Astrocyte (in vitro differentiated cells and primary cell): ENCODE measurements at regions not wholly inside any gene's neighbourhood (a gene's known extent, or its start where the extent isn't known, plus 50 kb on each side); places are given as distances from the start of the nearest gene placed in this dataset.

ENCODE experiments used
- DNase-seq: peaks from one replicate; pipeline ENCODE4 v3.0.0-alpha.2; 2010; ENCODE audit warnings: low read depth
- FAIRE-seq: peaks from 2 replicates; lab custom pipeline; 2011; peaks lifted over from hg19 to GRCh38; lab: Jason Lieb, UNC
- H2AFZ ChIP-seq: 2 replicates; pipeline ENCODE4 v1.6.0; 2012; ENCODE audit warnings: low read depth, low read length, inconsistent platforms
- H3K27ac ChIP-seq: 2 replicates; pipeline ENCODE4 v1.5.1; 2011; ENCODE audit warnings: low read depth, low read length, inconsistent platforms
- H3K27me3 ChIP-seq: 2 replicates; pipeline ENCODE4 v1.6.0; 2011; ENCODE audit warnings: low read length, inconsistent platforms; ENCODE audit not compliant: insufficient read depth
- H3K36me3 ChIP-seq: 2 replicates; pipeline ENCODE4 v1.5.1; 2011; ENCODE audit warnings: low read length, inconsistent platforms; ENCODE audit not compliant: insufficient read depth
- H3K4me1 ChIP-seq: 2 replicates; pipeline ENCODE4 v1.5.1; 2011; ENCODE audit warnings: low read length, inconsistent platforms; ENCODE audit not compliant: insufficient read depth
- H3K4me2 ChIP-seq: 2 replicates; pipeline ENCODE4 v1.6.0; 2012; ENCODE audit warnings: low read length, inconsistent platforms
- H3K4me3 ChIP-seq: 2 replicates; pipeline ENCODE4 v1.5.1; 2011; ENCODE audit warnings: low read depth, mild to moderate bottlenecking, low read length, inconsistent platforms; ENCODE audit not compliant: insufficient read depth
- H3K79me2 ChIP-seq: 2 replicates; pipeline ENCODE4 v1.6.0; 2012; ENCODE audit warnings: mild to moderate bottlenecking, low read length, inconsistent platforms; ENCODE audit not compliant: insufficient read depth
- H3K9ac ChIP-seq: 2 replicates; pipeline ENCODE4 v1.6.0; 2012; ENCODE audit warnings: mild to moderate bottlenecking, low read length, inconsistent platforms
- H3K9me3 ChIP-seq: 2 replicates; pipeline ENCODE4 v1.5.1; 2012; ENCODE audit warnings: low read depth, mild to moderate bottlenecking, low read length, inconsistent platforms; ENCODE audit not compliant: insufficient read depth
- H4K20me1 ChIP-seq: 2 replicates; pipeline ENCODE4 v1.6.0; 2012; ENCODE audit warnings: low read length, inconsistent platforms; ENCODE audit not compliant: insufficient read depth
- H3K27ac Mint-ChIP-seq: one replicate; pipeline ENCODE4 v1.8.0; 2021; ENCODE audit warnings: mild to moderate bottlenecking, mixed read lengths; ENCODE audit not compliant: unreplicated experiment
- H3K27me3 Mint-ChIP-seq: one replicate; pipeline ENCODE4 v1.8.0; 2021; ENCODE audit warnings: low read depth, mixed read lengths; ENCODE audit not compliant: unreplicated experiment
- H3K36me3 Mint-ChIP-seq: one replicate; pipeline ENCODE4 v1.8.0; 2021; ENCODE audit warnings: low read depth, mixed read lengths; ENCODE audit not compliant: unreplicated experiment
- H3K4me1 Mint-ChIP-seq: one replicate; pipeline ENCODE4 v1.8.0; 2021; ENCODE audit warnings: low read depth, mixed read lengths; ENCODE audit not compliant: unreplicated experiment
- H3K4me3 Mint-ChIP-seq: one replicate; pipeline ENCODE4 v1.8.0; 2021; ENCODE audit warnings: mild to moderate bottlenecking, moderate library complexity, mixed read lengths; ENCODE audit not compliant: unreplicated experiment
- H3K9me3 Mint-ChIP-seq: one replicate; pipeline ENCODE4 v1.8.0; 2021; ENCODE audit warnings: mild to moderate bottlenecking, mixed read lengths; ENCODE audit not compliant: unreplicated experiment
- CTCF ChIP-seq: IDR thresholded peaks from 2 replicates; pipeline ENCODE4 v1.5.1; 2011; ENCODE audit warnings: low read depth, mild to moderate bottlenecking, inconsistent platforms, low read length, moderate library complexity; ENCODE audit not compliant: insufficient read depth
- EZH2 ChIP-seq: IDR thresholded peaks from 2 replicates; pipeline ENCODE4 v1.6.1; 2012; ENCODE audit warnings: mild to moderate bottlenecking, low read length, inconsistent platforms; ENCODE audit not compliant: insufficient read depth

- H3K27ac ChIP-seq: no peak overlapping the region
- Mint-ChIP-seq H3K4me3 (no peak overlapping the region), H3K4me1 (peaks cover 4% of the 10 kb centered on the region), H3K27me3 (peaks cover 56% of the 10 kb centered on the region), H3K27ac (no peak overlapping the region), H3K9me3 (no peaks in the 10 kb centered on the region), H3K36me3 (no peaks in the 10 kb centered on the region)
- no peak overlapping the region for H3K4me2 ChIP-seq
- H3K27me3 ChIP-seq: no peaks in the 10 kb centered on the region
- H3K9ac ChIP-seq: no peak overlapping the region
- H2AFZ ChIP-seq: no peak overlapping the region
- no peaks in the 10 kb centered on the region for H4K20me1 ChIP-seq
- H3K4me1 ChIP-seq: no peaks in the 10 kb centered on the region
- no peaks in the 10 kb centered on the region for H3K79me2 ChIP-seq
- H3K4me3 ChIP-seq: no peak overlapping the region
- TF ChIP-seq CTCF (no peak), EZH2 (no peak)
- DNase-seq (no peak), FAIRE-seq (no peak)
- H3K9me3 ChIP-seq: no peaks in the 10 kb centered on the region
- H3K36me3 ChIP-seq: no peaks in the 10 kb centered on the region
These were observed 112.9 kb downstream of the CPZ start for GRCh38 chr4:8705161-8706145.

- no peaks in the 10 kb centered on the region for H3K9me3 Mint-ChIP-seq
- DNase-seq: no peak
These were observed 112.1 kb downstream of the CPZ start for GRCh38 chr4:8704632-8705031.

More at GRCh38 chr4:8704632-8705031, 112.1 kb downstream of the CPZ start:
- no peak overlapping the region for H3K9ac ChIP-seq
- no peaks in the 10 kb centered on the region for H3K79me2 ChIP-seq
- H3K4me2 ChIP-seq: no peak overlapping the region
- TF ChIP-seq EZH2: no peak
- TF ChIP-seq CTCF: no peak
- peaks cover 4% of the 10 kb centered on the region for H3K4me1 Mint-ChIP-seq
- H3K27me3 Mint-ChIP-seq: peaks cover 59% of the 10 kb centered on the region
- H3K27me3 ChIP-seq: peaks cover 2% of the 10 kb centered on the region
- H3K36me3 ChIP-seq: no peaks in the 10 kb centered on the region
- FAIRE-seq: no peak
- no peaks in the 10 kb centered on the region for H3K4me1 ChIP-seq
- H3K27ac Mint-ChIP-seq: no peak overlapping the region
- H3K9me3 ChIP-seq: no peaks in the 10 kb centered on the region
- no peak overlapping the region for H3K27ac ChIP-seq
- H4K20me1 ChIP-seq: no peaks in the 10 kb centered on the region
- H3K36me3 Mint-ChIP-seq: no peaks in the 10 kb centered on the region
- H3K4me3 ChIP-seq: no peak overlapping the region
- H2AFZ ChIP-seq: no peak overlapping the region
- no peak overlapping the region for H3K4me3 Mint-ChIP-seq
